Liver (tissue), 8 donors: ENCODE measurements at regions not wholly inside any gene's neighbourhood (a gene's known extent, or its start where the extent isn't known, plus 50 kb on each side); places are given as distances from the start of the nearest gene placed in this dataset.

ENCODE experiments used
- DNase-seq: peaks from one replicate; pipeline ENCODE4 v3.0.0-alpha.2; 2017; ENCODE audit warnings: low spot score
- H3K27ac ChIP-seq, 2 donors: one replicate each; pipeline ENCODE4 v1.7.0; 2013; ENCODE audit warnings: inconsistent platforms in 2 of 2, low read length in 2 of 2, control low read depth in 1 of 2, low read depth in 1 of 2, mild to moderate bottlenecking in 1 of 2
- H3K27me3 ChIP-seq, 4 donors: one replicate each; pipeline versions ENCODE4 v1.6.1 to v1.7.0; 2013; ENCODE audit warnings: low read length in 3 of 4, inconsistent platforms in 1 of 4, mild to moderate bottlenecking in 1 of 4, moderate library complexity in 1 of 4; ENCODE audit not compliant: control insufficient read depth in 4 of 4, insufficient read depth in 4 of 4
- H3K36me3 ChIP-seq, 4 donors: one replicate each; pipeline versions ENCODE4 v1.6.1 to v1.7.0; 2013; ENCODE audit warnings: low read length in 3 of 4, mild to moderate bottlenecking in 3 of 4, low read depth in 1 of 4, moderate library complexity in 1 of 4; ENCODE audit not compliant: control insufficient read depth in 4 of 4, insufficient read depth in 3 of 4
- H3K4me1 ChIP-seq, 4 donors: one replicate each; pipeline versions ENCODE4 v1.6.1 to v1.7.0; 2013; ENCODE audit warnings: low read length in 3 of 4, mild to moderate bottlenecking in 3 of 4, moderate library complexity in 1 of 4; ENCODE audit not compliant: control insufficient read depth in 4 of 4, insufficient read depth in 4 of 4
- H3K4me3 ChIP-seq, 3 donors: one replicate each; pipeline versions ENCODE4 v1.6.1 to v1.7.0; 2013; ENCODE audit warnings: low read length in 3 of 3, control low read depth in 1 of 3, low read depth in 1 of 3, mild to moderate bottlenecking in 1 of 3
- H3K9ac ChIP-seq, 2 donors: one replicate each; pipeline ENCODE4 v1.7.0; 2013; ENCODE audit warnings: low read length in 2 of 2, mild to moderate bottlenecking in 2 of 2, moderate library complexity in 2 of 2, control low read depth in 1 of 2, low read depth in 1 of 2
- H3K9me3 ChIP-seq, 4 donors: one replicate each; pipeline versions ENCODE4 v1.6.1 to v1.7.0; 2013; ENCODE audit warnings: low read length in 3 of 4; ENCODE audit not compliant: control insufficient read depth in 4 of 4
- CTCF ChIP-seq: fragments of 150-350 bp; IDR thresholded peaks from 2 replicates; pipeline ENCODE4 v1.5.1; 2017; ENCODE audit warnings: improper control_type of control experiment, low read depth, low read length; ENCODE audit not compliant: missing input control
- EGR1 ChIP-seq, 2 donors: IDR thresholded peaks; 2 replicates each; pipeline ENCODE4 v1.6.1; 2016 to 2018; ENCODE audit warnings: antibody characterized with exemption in 2 of 2, low read depth in 2 of 2
- FOXA1 ChIP-seq: IDR thresholded peaks from 2 replicates; pipeline ENCODE4 v1.6.1; 2016; ENCODE audit warnings: antibody characterized with exemption
- GABPA ChIP-seq, 2 donors: IDR thresholded peaks in 1 of 2; conservative IDR thresholded peaks in 1 of 2; 2 replicates each; pipeline ENCODE4 v1.6.1; 2016; ENCODE audit warnings: antibody characterized with exemption in 2 of 2, mild to moderate bottlenecking in 1 of 2, moderate library complexity in 1 of 2
- HNF4G ChIP-seq: IDR thresholded peaks from 2 replicates; pipeline ENCODE4 v1.6.1; 2016; ENCODE audit warnings: antibody characterized with exemption
- JUND ChIP-seq, 2 donors: IDR thresholded peaks; 2 replicates each; pipeline ENCODE4 v1.6.1; 2016; ENCODE audit warnings: antibody characterized with exemption in 2 of 2
- MAX ChIP-seq: IDR thresholded peaks from 2 replicates; pipeline ENCODE4 v1.6.1; 2016; ENCODE audit warnings: antibody characterized with exemption
- NR2F2 ChIP-seq: IDR thresholded peaks from 2 replicates; pipeline ENCODE4 v1.6.1; 2016; ENCODE audit warnings: antibody characterized with exemption
- RAD21 ChIP-seq, 2 donors: IDR thresholded peaks; 2 replicates each; pipeline ENCODE4 v1.6.1; 2016; ENCODE audit warnings: antibody characterized with exemption in 2 of 2, mild to moderate bottlenecking in 2 of 2
- REST ChIP-seq: IDR thresholded peaks from 2 replicates; pipeline ENCODE4 v1.6.1; 2016; ENCODE audit warnings: antibody characterized with exemption, mild to moderate bottlenecking
- RXRA ChIP-seq, 2 donors: IDR thresholded peaks; 2 replicates each; pipeline ENCODE4 v1.6.1; 2017 to 2018; ENCODE audit warnings: antibody characterized with exemption in 2 of 2, mild to moderate bottlenecking in 1 of 2
- TAF1 ChIP-seq: conservative IDR thresholded peaks from 2 replicates; pipeline ENCODE4 v1.6.1; 2016; ENCODE audit warnings: antibody characterized with exemption, mild to moderate bottlenecking
- YY1 ChIP-seq: IDR thresholded peaks from 2 replicates; pipeline ENCODE4 v1.6.1; 2016; ENCODE audit warnings: antibody characterized with exemption, mild to moderate bottlenecking
- WGBS: extraction: QIAGEN DNeasy Blood & Tissue Kit; methylation state at CpG from one replicate; pipeline ENCODE4 v1.1.7; 2013; 5-methylcytosine and 5-hydroxymethylcytosine counted together
- TF ChIP-seq, protein P1 (sequence below): IDR thresholded peaks from 2 replicates; pipeline ENCODE4 v1.6.1; 2016; ENCODE audit warnings: antibody characterized with exemption
- TF ChIP-seq, protein P2 (sequence below): IDR thresholded peaks from 2 replicates; pipeline ENCODE4 v1.6.1; 2016; ENCODE audit warnings: antibody characterized with exemption
- donor health status: healthy.
- donor health status: healthy.
- donor health status: healthy.
- donor health status: healthy.
- donor health status: healthy.

- H3K36me3 ChIP-seq: no peaks in the 10 kb centered on the region
- no peaks in the 10 kb centered on the region for H3K9me3 ChIP-seq
- no peak overlapping the region for H3K9ac ChIP-seq
- H3K27me3 ChIP-seq: no peaks in the 10 kb centered on the region
- no peak overlapping the region for H3K27ac ChIP-seq
- H3K4me1 ChIP-seq: no peaks in the 10 kb centered on the region
- no peak overlapping the region for H3K4me3 ChIP-seq
- 72% methylated on average over 4 of the region's 4 CpGs for WGBS
- no peak for DNase-seq
- TF ChIP-seq, protein P1, sequence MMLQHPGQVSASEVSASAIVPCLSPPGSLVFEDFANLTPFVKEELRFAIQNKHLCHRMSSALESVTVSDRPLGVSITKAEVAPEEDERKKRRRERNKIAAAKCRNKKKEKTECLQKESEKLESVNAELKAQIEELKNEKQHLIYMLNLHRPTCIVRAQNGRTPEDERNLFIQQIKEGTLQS: no peak
- TF ChIP-seq JUND (IDR thresholded peaks at IDR 0.05) (no peak), RAD21 (IDR thresholded peaks at IDR 0.05) (no peak), HNF4G (no peak), RXRA (IDR thresholded peaks at IDR 0.05) (no peak), FOXA1 (no peak), YY1 (no peak), CTCF (no peak), GABPA (IDR thresholded peaks at IDR 0.05 in 1 of 2, conservative IDR thresholded peaks at IDR 0.05 in 1 of 2) (no peak), NR2F2 (no peak), TAF1 (no peak), REST (no peak), MAX (no peak)
- TF ChIP-seq, protein P2, sequence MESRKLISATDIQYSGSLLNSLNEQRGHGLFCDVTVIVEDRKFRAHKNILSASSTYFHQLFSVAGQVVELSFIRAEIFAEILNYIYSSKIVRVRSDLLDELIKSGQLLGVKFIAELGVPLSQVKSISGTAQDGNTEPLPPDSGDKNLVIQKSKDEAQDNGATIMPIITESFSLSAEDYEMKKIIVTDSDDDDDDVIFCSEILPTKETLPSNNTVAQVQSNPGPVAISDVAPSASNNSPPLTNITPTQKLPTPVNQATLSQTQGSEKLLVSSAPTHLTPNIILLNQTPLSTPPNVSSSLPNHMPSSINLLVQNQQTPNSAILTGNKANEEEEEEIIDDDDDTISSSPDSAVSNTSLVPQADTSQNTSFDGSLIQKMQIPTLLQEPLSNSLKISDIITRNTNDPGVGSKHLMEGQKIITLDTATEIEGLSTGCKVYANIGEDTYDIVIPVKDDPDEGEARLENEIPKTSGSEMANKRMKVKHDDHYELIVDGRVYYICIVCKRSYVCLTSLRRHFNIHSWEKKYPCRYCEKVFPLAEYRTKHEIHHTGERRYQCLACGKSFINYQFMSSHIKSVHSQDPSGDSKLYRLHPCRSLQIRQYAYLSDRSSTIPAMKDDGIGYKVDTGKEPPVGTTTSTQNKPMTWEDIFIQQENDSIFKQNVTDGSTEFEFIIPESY: no peak
These were observed 381.3 kb downstream of the ANXA1 start for GRCh38 chr9:73532985-73533384.

- TF ChIP-seq EGR1 (IDR thresholded peaks at IDR 0.05; ENCODE audit: low read depth in 2 of 2) (no peak), RXRA (IDR thresholded peaks at IDR 0.05) (no peak), JUND (IDR thresholded peaks at IDR 0.05) (no peak)
- no peak overlapping the region for H3K4me3 ChIP-seq
- H3K27ac ChIP-seq: no peak overlapping the region
- no peaks in the 10 kb centered on the region for H3K27me3 ChIP-seq
- H3K36me3 ChIP-seq: no peaks in the 10 kb centered on the region
- H3K9ac ChIP-seq: no peak overlapping the region
- H3K4me1 ChIP-seq: no peaks in the 10 kb centered on the region
- no peak for DNase-seq
- no peaks in the 10 kb centered on the region for H3K9me3 ChIP-seq
- WGBS: 90% methylated on average over 2 of the region's 2 CpGs
These were observed 384.7 kb downstream of the ANXA1 start for GRCh38 chr9:73536403-73536802.
